ENCODE measurements at regions not wholly inside any gene's neighbourhood (a gene's known extent, or its start where the extent isn't known, plus 50 kb on each side); places are given as distances from the start of the nearest gene placed in this dataset.
"Not testable (repeated sequence)": the region's sequence is repeated elsewhere in the genome, so short reads cannot be mapped to it uniquely, and the experiment has no call there.

DNA sequence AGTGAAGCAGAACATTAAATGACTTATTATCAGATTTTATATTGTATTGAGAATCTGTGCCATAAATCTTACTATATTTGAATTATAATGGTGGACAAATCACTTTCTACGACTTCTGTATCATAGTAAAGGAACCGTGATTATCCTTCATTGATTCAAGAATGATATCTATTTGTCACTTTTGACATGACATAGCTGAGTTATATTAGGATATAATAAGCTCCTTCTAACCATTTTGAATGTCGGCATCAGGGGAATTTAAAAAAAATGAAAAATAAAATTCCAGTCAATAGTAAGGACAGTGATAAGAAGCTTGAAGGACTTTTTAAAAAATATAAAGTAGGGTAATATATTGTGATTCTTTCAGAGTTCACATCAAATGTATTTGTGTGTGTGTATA lies 338.9 kb upstream of the ACO1 start:
- no peak for DNase-seq

GRCh38 chr9:32067261-32067660 lies 317.2 kb upstream of the ACO1 start:
- DNase-seq: no peak

GRCh38 chr9:32069169-32069813 lies 315.2 kb upstream of the ACO1 start:
- DNase-seq: no peak

- DNase-seq: no peak
Measured at GRCh38 chr9:32069969-32070368, 314.5 kb upstream of the ACO1 start.

DNA sequence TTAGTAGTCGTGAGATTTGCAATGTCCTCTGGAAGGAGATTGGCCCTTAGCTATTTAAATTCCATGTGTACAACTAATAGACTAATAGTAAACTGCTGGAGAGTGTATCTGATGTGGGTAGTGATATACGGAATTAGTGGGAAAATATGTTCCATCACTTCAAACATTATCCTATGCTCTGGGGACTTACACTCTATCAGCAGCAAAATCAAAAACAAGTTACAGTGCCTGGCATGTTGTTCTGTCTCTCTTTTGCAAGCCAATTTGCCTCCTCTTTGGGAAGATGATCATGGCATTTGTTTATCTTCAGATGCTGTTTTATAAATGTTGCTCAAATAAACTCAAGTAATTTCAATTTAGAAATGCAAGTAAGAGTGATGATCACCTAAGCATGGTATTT lies 311.9 kb upstream of the ACO1 start:
- no peak for DNase-seq

DNA sequence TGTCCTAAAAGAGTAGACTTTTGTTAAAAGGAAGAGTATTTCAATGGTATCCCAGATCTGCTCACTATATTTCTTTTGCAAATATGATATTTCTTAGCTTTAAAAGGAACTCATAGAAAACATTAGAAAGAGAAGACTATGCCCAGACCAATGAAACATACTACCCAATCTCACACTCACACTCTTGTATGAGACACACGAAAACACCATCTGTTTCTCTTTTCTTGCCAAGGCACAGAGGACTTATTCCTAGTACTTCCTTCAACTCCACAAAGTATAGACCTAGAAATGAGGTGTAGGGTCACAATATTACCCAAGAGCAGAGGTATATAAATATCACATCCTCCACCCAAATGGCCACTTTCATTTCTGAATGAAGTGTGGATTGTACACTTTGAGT lies 292.4 kb upstream of the ACO1 start:
- DNase-seq: no peak

DNA sequence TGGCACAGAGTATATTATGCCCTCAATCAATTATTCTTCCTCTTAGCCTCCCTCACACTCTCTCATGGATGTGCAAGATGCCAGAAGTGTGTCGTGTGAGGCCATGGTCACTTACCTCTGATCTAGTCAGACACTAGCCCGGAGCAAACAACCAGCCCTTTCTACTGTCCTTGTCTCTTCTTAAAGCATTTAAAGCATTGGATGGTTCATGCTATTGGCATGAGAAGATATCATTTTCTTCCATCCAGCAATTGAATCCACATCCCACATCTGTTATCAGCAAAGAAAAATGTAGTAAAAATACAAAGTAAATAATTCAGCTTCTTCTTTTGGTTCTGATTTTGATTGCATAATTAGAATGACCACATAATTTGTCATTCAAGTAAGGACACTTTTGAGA lies 267.2 kb upstream of the ACO1 start:
- DNase-seq: no peak

DNA sequence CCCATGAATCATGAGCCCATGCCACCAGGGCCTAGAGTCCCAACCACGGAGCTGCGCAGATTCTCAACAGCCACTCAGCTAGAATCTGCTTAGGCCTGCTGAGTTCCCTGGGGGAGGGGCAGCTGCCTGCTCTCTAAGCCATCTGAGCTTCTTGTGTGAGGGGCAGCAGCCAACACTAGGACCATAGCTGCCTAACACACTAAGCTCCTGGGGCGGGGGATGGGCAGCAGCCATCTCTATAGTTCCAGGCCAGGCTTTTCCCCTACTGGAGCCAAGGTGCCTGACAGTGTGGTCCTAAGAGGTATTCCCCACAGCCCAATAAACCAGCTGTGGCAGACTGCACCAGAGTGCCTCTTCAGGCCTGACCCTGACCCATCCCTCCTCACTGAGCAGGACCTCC lies 255.9 kb upstream of the ACO1 start:
- DNase-seq: no peak

- not testable (repeated sequence) for DNase-seq
Measured at GRCh38 chr9:32130709-32131108, 253.7 kb upstream of the ACO1 start.

DNA sequence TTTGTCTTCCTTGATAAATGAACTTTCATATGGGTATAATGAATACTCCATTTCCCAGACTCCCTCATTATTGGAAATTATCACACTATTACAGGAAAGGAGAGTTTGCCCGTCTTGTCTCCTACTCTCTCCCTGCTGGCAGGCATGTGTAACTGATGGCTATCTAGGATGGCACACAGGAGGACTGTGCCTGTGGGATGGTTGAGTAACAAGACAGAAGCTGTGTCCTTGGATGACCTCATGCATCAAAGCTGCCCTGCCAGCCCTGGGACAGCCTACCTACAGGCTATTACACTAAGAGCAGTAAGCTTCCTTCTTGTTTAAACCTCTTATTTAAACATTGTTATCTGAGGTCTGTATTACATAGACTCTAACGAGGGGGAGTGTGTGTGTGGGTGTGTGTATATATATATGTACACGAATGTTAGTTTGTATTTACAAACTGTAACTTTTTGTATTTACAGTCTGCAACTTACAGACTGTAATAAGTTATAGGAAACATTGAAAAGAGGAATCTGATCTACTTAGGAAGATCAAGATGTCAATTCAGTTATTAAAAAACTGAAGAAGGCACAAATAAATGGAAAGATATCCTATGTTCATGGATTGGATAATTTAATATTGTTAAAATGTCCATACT lies 247.6 kb upstream of the ACO1 start:
- no peak for DNase-seq

- no peak for DNase-seq
Measured at GRCh38 chr9:32142074-32142473, 242.4 kb upstream of the ACO1 start.

DNA sequence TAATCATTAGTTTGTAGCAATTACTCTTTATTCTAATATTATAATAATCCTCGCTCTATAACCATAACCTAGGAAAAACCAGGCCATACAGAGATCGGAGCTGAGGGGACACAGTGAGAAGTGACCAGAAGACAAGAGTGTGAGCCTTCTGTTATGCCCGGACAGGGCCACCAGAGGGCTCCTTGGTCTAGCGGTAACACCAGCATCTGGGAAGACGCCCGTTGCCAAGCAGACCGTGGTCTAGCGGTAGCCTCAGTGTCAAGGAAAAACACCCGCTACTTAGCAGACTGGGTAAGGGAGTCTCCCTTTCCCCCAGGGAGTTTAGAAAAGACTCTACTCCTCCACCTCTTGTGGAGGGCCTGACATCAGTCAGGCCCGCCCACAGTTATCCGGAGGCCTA lies 235.9 kb upstream of the ACO1 start:
- not testable (repeated sequence) for DNase-seq

DNA sequence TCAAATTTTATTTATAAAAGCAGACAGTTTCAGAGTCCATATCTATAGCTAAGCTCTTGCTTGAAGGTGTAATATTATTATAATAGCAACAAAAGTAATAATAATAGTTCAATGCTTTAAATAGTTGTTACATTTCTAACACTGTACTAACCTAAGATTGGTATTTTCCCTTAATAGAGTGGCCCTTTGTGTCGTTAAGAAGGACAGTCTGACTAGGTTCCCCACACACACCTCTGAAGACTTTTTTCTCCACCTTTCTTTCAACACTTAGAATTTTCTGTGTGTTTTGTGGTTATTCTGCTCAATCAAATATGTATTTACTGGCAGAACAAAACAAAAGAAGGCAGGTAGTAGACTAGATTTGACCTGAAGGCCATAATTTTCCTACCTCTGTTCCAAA lies 223.2 kb upstream of the ACO1 start:
- no peak for DNase-seq

DNA sequence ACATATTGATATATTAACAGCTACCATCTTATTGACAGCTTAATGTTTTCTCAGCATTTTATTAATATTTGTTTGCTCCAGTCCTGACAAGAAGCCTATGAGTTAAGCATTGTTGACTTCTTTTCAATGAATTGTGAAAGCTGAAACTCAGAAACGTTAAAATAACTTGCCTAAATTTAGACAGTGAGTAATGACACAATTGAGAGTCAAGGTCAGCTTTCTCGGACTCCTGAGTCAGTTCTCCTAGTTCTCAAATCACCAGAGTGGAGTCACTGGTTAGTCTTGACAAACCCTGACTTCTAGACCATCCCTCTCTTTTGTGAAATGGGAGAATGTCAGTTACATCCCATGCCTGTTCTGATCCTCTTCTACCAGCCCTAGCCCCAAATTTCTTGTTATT lies 222.7 kb upstream of the ACO1 start:
- DNase-seq: no peak

- DNase-seq: not testable (repeated sequence)
Measured at GRCh38 chr9:32166316-32166715, 218.1 kb upstream of the ACO1 start.

GRCh38 chr9:32171339-32171738 lies 213.1 kb upstream of the ACO1 start:
- DNase-seq: no peak

DNA sequence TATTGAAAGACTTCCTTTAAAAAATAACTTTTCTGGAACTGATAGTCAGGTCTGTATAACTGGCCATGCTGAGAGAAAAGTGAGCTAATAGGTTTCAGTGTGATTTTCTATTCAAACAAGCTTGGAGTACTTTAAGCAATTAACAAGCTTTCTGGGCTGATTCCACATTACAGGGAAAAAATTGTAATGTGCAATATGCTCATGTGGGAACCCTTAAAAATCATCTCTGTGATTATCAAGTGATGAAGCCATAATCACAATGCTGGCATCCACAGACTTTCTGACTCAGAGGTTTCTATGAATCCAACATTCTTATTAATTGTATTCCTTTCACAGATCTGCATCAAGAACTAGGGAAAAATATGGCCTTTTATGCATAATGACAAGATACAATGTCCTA lies 212.2 kb upstream of the ACO1 start:
- DNase-seq: no peak

- no peak for DNase-seq
Measured at GRCh38 chr9:32177396-32177795, 207.0 kb upstream of the ACO1 start.

DNA sequence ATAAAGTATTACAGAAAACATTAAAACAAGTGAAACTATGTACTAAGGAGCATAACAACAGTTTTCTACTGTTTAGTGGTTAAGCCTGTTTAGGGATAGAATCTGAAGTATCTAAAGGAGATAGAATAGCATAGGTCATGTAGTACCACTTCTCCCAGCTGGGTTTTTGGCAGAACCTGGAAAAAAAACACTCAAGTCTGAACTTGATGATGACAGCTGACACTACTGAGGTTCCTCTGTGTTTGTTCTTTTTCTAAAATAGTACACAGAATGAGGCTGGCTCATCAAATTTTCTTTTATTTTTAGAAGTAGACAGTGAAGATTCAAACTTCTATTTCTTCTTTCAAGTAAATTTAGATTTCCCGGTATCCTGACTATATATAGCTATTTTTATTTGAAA lies 203.8 kb upstream of the ACO1 start:
- no peak for DNase-seq

- DNase-seq: no peak
Measured at GRCh38 chr9:32200241-32200640, 184.2 kb upstream of the ACO1 start.

DNA sequence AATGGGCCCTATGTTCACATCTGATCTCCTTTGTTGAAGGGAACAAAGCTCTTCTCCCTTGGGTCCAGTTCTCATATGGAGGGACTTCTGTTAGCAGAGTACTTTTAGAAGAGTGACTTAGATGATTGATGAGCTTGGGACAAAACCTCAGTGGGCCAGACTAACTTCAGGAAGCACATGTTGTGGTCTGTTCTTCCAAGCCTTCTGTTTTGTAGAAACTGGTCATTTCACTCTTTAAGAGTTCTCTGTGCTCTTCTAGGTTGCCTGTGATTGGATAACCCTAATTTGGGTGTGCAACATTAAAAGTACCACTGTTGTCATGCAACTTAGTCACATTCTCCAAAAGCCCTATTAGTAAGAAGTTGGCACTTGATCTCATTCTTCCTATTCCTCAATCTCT lies 183.5 kb upstream of the ACO1 start:
- DNase-seq: no peak

GRCh38 chr9:32209164-32209563 lies 175.3 kb upstream of the ACO1 start:
- not testable (repeated sequence) for DNase-seq

GRCh38 chr9:32218100-32218767 lies 166.2 kb upstream of the ACO1 start:
- no peak for DNase-seq

DNA sequence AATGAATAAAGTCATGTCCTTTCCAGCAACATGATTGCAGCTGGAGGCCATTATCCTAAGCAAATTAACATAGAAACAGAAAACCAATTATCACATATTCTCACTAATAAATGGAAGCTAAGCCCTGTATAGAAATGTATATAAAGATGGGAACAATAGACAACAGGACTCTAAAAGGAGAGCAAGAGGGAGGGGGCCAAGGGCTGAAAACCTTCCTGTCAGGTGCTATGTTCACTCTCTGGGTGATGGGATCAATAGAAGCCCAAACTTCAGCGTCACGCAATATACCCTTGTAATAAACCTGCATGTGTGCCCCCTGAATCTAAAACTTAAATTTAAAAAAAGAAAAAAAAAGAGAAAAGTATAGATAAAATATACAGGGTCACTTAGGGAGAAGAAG lies 163.7 kb upstream of the ACO1 start:
- no peak for DNase-seq

DNA sequence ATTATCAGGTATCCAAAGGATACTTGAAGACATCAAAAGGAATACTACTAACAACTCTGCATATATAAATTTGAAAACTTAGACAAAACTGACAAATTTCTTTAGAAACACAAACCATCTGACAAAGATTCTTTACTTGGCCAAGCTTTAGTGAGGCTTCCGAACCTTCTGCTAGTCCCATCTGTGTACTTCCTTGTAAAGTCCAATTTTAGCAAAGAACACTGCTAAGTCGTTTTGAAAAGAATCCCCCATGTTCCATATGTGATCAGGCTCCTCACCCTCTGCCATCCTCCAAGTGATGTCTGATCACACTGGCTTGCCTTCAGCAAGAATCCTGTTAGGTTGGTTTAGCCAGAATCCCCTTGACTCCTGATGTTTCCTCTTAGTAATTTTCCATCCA lies 150.0 kb upstream of the ACO1 start:
- DNase-seq: no peak
